ENCODE measurements at regions not wholly inside any gene's neighbourhood (a gene's known extent, or its start where the extent isn't known, plus 50 kb on each side); places are given as distances from the start of the nearest gene placed in this dataset.

GRCh38 chr18:75524181-75524580 lies 96.7 kb upstream of the SMIM21 start:
- DNase-seq = no peak

- no peak for DNase-seq
Measured at GRCh38 chr18:75521816-75522215, 94.3 kb upstream of the SMIM21 start.

GRCh38 chr18:75518007-75518406 lies 90.5 kb upstream of the SMIM21 start:
- no peak for DNase-seq

GRCh38 chr18:75517286-75517685 lies 89.8 kb upstream of the SMIM21 start:
- DNase-seq = no peak

- no peak for DNase-seq
Measured at GRCh38 chr18:75507636-75508035, 80.1 kb upstream of the SMIM21 start.

GRCh38 chr18:75506913-75507312 lies 79.4 kb upstream of the SMIM21 start:
- no peak for DNase-seq

- DNase-seq = no peak
Measured at GRCh38 chr18:75504469-75504868, 77.0 kb upstream of the SMIM21 start.

- DNase-seq = no peak
Measured at GRCh38 chr18:75503615-75504014, 76.1 kb upstream of the SMIM21 start.

- DNase-seq = no peak
Measured at GRCh38 chr18:75502286-75502685, 74.8 kb upstream of the SMIM21 start.

- DNase-seq = no peak
Measured at GRCh38 chr18:75500545-75500944, 73.0 kb upstream of the SMIM21 start.

- DNase-seq = no peak
Measured at GRCh38 chr18:75497576-75498235, 70.2 kb upstream of the SMIM21 start.

- no peak for DNase-seq
Measured at GRCh38 chr18:75496151-75496550, 68.6 kb upstream of the SMIM21 start.

GRCh38 chr18:75492852-75493251 lies 65.3 kb upstream of the SMIM21 start:
- no peak for DNase-seq

GRCh38 chr18:75491361-75491760 lies 63.9 kb upstream of the SMIM21 start:
- DNase-seq = no peak

GRCh38 chr18:75489493-75490190 lies 62.1 kb upstream of the SMIM21 start:
- DNase-seq = no peak

- DNase-seq = no peak
Measured at GRCh38 chr18:75483662-75484061, 56.2 kb upstream of the SMIM21 start.

GRCh38 chr18:75482880-75483279 lies 55.4 kb upstream of the SMIM21 start:
- DNase-seq = no peak

- DNase-seq = no peak
Measured at GRCh38 chr18:75480487-75480886, 53.0 kb upstream of the SMIM21 start.

GRCh38 chr18:75478996-75479880 lies 51.7 kb upstream of the SMIM21 start:
- peak; percentile 65 for DNase-seq

- DNase-seq = no peak
Measured at GRCh38 chr18:75477900-75478299, 50.4 kb upstream of the SMIM21 start.
